H1 (cell line): ENCODE measurements at regions not wholly inside any gene's neighbourhood (a gene's known extent, or its start where the extent isn't known, plus 50 kb on each side); places are given as distances from the start of the nearest gene placed in this dataset.
A peak's percentile ranks its signal among the peaks of the same experiment; 100 is the strongest.

Experiments
- CTCF ChIA-PET: fragments of 300-600 bp; sonication (Branson Sonifier 250); formaldehyde crosslinking; loops from one replicate; lab custom pipeline; 2021; ENCODE audit not compliant: partially characterized antibody; lab: Charles Lee
- POLR2A ChIA-PET: fragments of 300-600 bp; sonication (Branson Sonifier 250); formaldehyde crosslinking; loops from one replicate; lab custom pipeline; 2021; ENCODE audit warnings: inconsistent platforms; ENCODE audit not compliant: partially characterized antibody; lab: Charles Lee
- DNase-seq, 2 experiments: peaks; one replicate each; pipeline versions ENCODE4 v3.0.0 to v3.0.0-alpha.2; 2010 to 2022; ENCODE audit warnings: low spot score in 2 of 2, low read depth in 1 of 2, mixed read lengths in 1 of 2
- FAIRE-seq: peaks from 2 replicates; lab custom pipeline; 2011; peaks lifted over from hg19 to GRCh38; lab: Jason Lieb, UNC
- H2AFZ ChIP-seq: 2 replicates; pipeline ENCODE4 v1.8.1; 2012; ENCODE audit warnings: low read length, inconsistent platforms
- H2AK5ac ChIP-seq: 2 replicates; pipeline ENCODE4 v1.6.1; 2013; ENCODE audit warnings: low read depth, low read length
- H2BK120ac ChIP-seq: replicated peaks from 2 replicates; pipeline ENCODE3; 2013; ENCODE audit warnings: low read depth, low read length, inconsistent platforms
- H2BK12ac ChIP-seq: 2 replicates; pipeline ENCODE4 v1.6.1; 2013; ENCODE audit warnings: low read depth, low read length
- H2BK15ac ChIP-seq: 2 replicates; pipeline ENCODE4 v1.6.1; 2013; ENCODE audit warnings: low read length
- H2BK20ac ChIP-seq: 2 replicates; pipeline ENCODE4 v1.6.1; 2013; ENCODE audit warnings: low read length
- H2BK5ac ChIP-seq: 2 replicates; pipeline ENCODE4 v1.6.1; 2013; ENCODE audit warnings: low read depth, low read length
- H3K14ac ChIP-seq: 2 replicates; pipeline ENCODE4 v1.6.1; 2013; ENCODE audit warnings: inconsistent platforms; ENCODE audit not compliant: insufficient read length
- H3K18ac ChIP-seq: 2 replicates; pipeline ENCODE4 v1.6.1; 2013; ENCODE audit warnings: low read length; ENCODE audit errors: extremely low read depth
- H3K23ac ChIP-seq: 2 replicates; pipeline ENCODE4 v1.6.1; 2013; ENCODE audit warnings: inconsistent platforms; ENCODE audit not compliant: insufficient read length
- H3K23me2 ChIP-seq: 2 replicates; pipeline ENCODE4 v1.6.1; 2013; ENCODE audit warnings: low read depth, low read length
- H3K27ac ChIP-seq: 2 replicates; pipeline ENCODE4 v1.6.1; 2011; ENCODE audit warnings: low read depth, low read length, inconsistent platforms
- H3K27me3 ChIP-seq, 4 experiments: replicated peaks in 1 of 4; 1 replicate in 1 of 4; 2 replicates in 3 of 4; pipeline versions ENCODE4 v1.6.1 to v1.8.1; 2011 to 2013; ENCODE audit warnings: low read length in 3 of 4, mild to moderate bottlenecking in 3 of 4, inconsistent platforms in 2 of 4, mixed read lengths in 2 of 4, moderate library complexity in 1 of 4; ENCODE audit not compliant: control insufficient read depth in 3 of 4, insufficient read depth in 3 of 4; ENCODE audit errors: extremely low read depth in 1 of 4
- H3K36me3 ChIP-seq, 4 experiments: 2 replicates each; pipeline versions ENCODE4 v1.6.1 to v1.8.1; 2011 to 2013; ENCODE audit warnings: mild to moderate bottlenecking in 4 of 4, low read length in 3 of 4, moderate library complexity in 2 of 4, control low read depth in 1 of 4, inconsistent platforms in 1 of 4; ENCODE audit not compliant: insufficient read depth in 4 of 4, control insufficient read depth in 2 of 4
- H3K4ac ChIP-seq: replicated peaks from 2 replicates; pipeline ENCODE3; 2013; ENCODE audit warnings: low read length, low read depth, mixed read lengths, inconsistent platforms; ENCODE audit not compliant: insufficient read length
- H3K4me1 ChIP-seq, 4 experiments: replicated peaks in 1 of 4; 1 replicate in 1 of 4; 2 replicates in 3 of 4; pipeline versions ENCODE4 v1.6.1 to v1.8.1; 2011 to 2013; ENCODE audit warnings: low read length in 3 of 4, inconsistent platforms in 2 of 4, mixed read lengths in 1 of 4; ENCODE audit not compliant: insufficient read depth in 4 of 4, control insufficient read depth in 3 of 4
- H3K4me2 ChIP-seq, 2 experiments: 2 replicates each; pipeline versions ENCODE4 v1.6.1 to v1.8.1; 2011 to 2013; ENCODE audit warnings: low read depth in 2 of 2, low read length in 2 of 2, control low read depth in 1 of 2, inconsistent platforms in 1 of 2, mild to moderate bottlenecking in 1 of 2; ENCODE audit not compliant: insufficient read depth in 1 of 2
- H3K4me3 ChIP-seq, 4 experiments: fragments of 200-600, 300-600 bp in 1 of 4; sonication (generic), shearing (Covaris generic), sonication (Bioruptor Twin) in 1 of 4; 2 replicates each; pipeline versions ENCODE4 v1.5.1 to v1.8.1; 2011 to 2016; ENCODE audit warnings: low read length in 4 of 4, low read depth in 3 of 4, control low read depth in 2 of 4, inconsistent platforms in 2 of 4, mild to moderate bottlenecking in 2 of 4, mixed read lengths in 1 of 4, moderate library complexity in 1 of 4; ENCODE audit not compliant: insufficient read depth in 2 of 4; ENCODE audit errors: extremely low read depth in 1 of 4
- H3K56ac ChIP-seq: replicated peaks from 2 replicates; pipeline ENCODE3; 2013; ENCODE audit warnings: low read depth, mild to moderate bottlenecking, mixed read lengths, low read length, inconsistent platforms; ENCODE audit not compliant: insufficient read length
- H3K79me1 ChIP-seq: 2 replicates; pipeline ENCODE4 v1.6.1; 2013; ENCODE audit warnings: low read depth, low read length, control low read depth
- H3K79me2 ChIP-seq, 2 experiments: 2 replicates each; pipeline versions ENCODE4 v1.6.1 to v1.8.1; 2012 to 2013; ENCODE audit warnings: low read length in 2 of 2, mild to moderate bottlenecking in 2 of 2, inconsistent platforms in 1 of 2; ENCODE audit not compliant: insufficient read depth in 2 of 2, control insufficient read depth in 1 of 2
- H3K9ac ChIP-seq, 4 experiments: replicated peaks in 1 of 4; 1 replicate in 1 of 4; 2 replicates in 3 of 4; pipeline versions ENCODE4 v1.6.1 to v1.8.1; 2011 to 2013; ENCODE audit warnings: low read depth in 3 of 4, low read length in 3 of 4, control low read depth in 2 of 4, mild to moderate bottlenecking in 2 of 4, moderate library complexity in 2 of 4, inconsistent platforms in 1 of 4; ENCODE audit errors: extremely low read depth in 1 of 4
- H3K9me3 ChIP-seq, 2 experiments: 2 replicates each; pipeline versions ENCODE4 v1.6.1 to v1.8.1; 2012 to 2013; ENCODE audit warnings: mild to moderate bottlenecking in 2 of 2, moderate library complexity in 2 of 2, control low read depth in 1 of 2, inconsistent platforms in 1 of 2, low read depth in 1 of 2, low read length in 1 of 2, mixed read lengths in 1 of 2; ENCODE audit not compliant: insufficient read depth in 2 of 2
- H4K20me1 ChIP-seq, 2 experiments: replicated peaks in 1 of 2; 2 replicates each; pipeline versions ENCODE3 to v1.8.1; 2011 to 2013; ENCODE audit warnings: inconsistent platforms in 2 of 2, low read length in 2 of 2, mild to moderate bottlenecking in 1 of 2; ENCODE audit not compliant: insufficient read depth in 2 of 2, control insufficient read depth in 1 of 2
- H4K5ac ChIP-seq: 2 replicates; pipeline ENCODE4 v1.6.1; 2013; ENCODE audit warnings: low read length, low read depth, mixed read lengths, inconsistent platforms; ENCODE audit not compliant: insufficient read length
- H4K8ac ChIP-seq: 2 replicates; pipeline ENCODE4 v1.8.0; 2013; ENCODE audit warnings: mild to moderate bottlenecking, moderate library complexity, low read length, inconsistent platforms; ENCODE audit not compliant: insufficient read depth; ENCODE audit errors: extremely low read depth
- H4K91ac ChIP-seq: replicated peaks from 2 replicates; pipeline ENCODE3; 2013; ENCODE audit warnings: low read length, mixed read lengths, inconsistent platforms; ENCODE audit not compliant: insufficient read length
- CHD1 ChIP-seq: IDR thresholded peaks from 2 replicates; pipeline ENCODE4 v1.6.1; 2012; ENCODE audit warnings: low read depth, low read length, improper control_type of control experiment
- KDM4A ChIP-seq: IDR thresholded peaks from one replicate; pipeline ENCODE4 v1.7.1; 2012; ENCODE audit warnings: low read depth, mild to moderate bottlenecking, moderate library complexity, low read length, inconsistent platforms; ENCODE audit not compliant: severe bottlenecking
- SRF ChIP-seq: IDR thresholded peaks from 2 replicates; pipeline ENCODE4 v1.6.1; 2011; ENCODE audit warnings: mild to moderate bottlenecking, low read depth, low read length, moderate library complexity
- WGBS, 2 experiments: shearing (Covaris generic) in 1 of 2; methylation state at CpG; one replicate each; pipeline versions ENCODE4 v1.1.6 to v1.1.7; 2013 to 2015; ENCODE audit warnings: low lambda C conversion rate in 2 of 2, mixed read lengths in 2 of 2, inconsistent platforms in 1 of 2, low coverage in 1 of 2, missing lambda C conversion rate in 1 of 2; ENCODE audit not compliant: insufficient replicate concordance in 2 of 2, insufficient coverage in 1 of 2, insufficient read length in 1 of 2; ENCODE audit errors: extremely low coverage in 1 of 2, missing lambda C conversion rate in 1 of 2; 5-methylcytosine and 5-hydroxymethylcytosine counted together

- H3K4me2 ChIP-seq = no peak overlapping the region
- H2BK15ac ChIP-seq = no peak overlapping the region
- no peaks in the 10 kb centered on the region for H3K79me1 ChIP-seq
- no peak overlapping the region for H3K9ac ChIP-seq
- no peak overlapping the region for H2BK20ac ChIP-seq
- H2BK120ac ChIP-seq = no peak overlapping the region
- no peak overlapping the region for H3K4ac ChIP-seq
- no peaks in the 10 kb centered on the region for H4K20me1 ChIP-seq
- no peak for TF ChIP-seq CHD1
- TF ChIP-seq KDM4A = no peak
- TF ChIP-seq SRF = no peak
- no peaks in the 10 kb centered on the region for H3K23me2 ChIP-seq
- H2BK5ac ChIP-seq = no peak overlapping the region
- no peak overlapping the region for H3K23ac ChIP-seq
- no peak overlapping the region for H3K18ac ChIP-seq
- no peak overlapping the region for H3K14ac ChIP-seq
- H4K8ac ChIP-seq = no peak overlapping the region
- H3K27me3 ChIP-seq = no peaks in the 10 kb centered on the region
- H4K5ac ChIP-seq = no peak overlapping the region
- no peak overlapping the region for H3K4me3 ChIP-seq
- no peaks in the 10 kb centered on the region for H3K9me3 ChIP-seq
- DNase-seq = no peak
- no peaks in the 10 kb centered on the region for H3K79me2 ChIP-seq
- no peak overlapping the region for H2AK5ac ChIP-seq
- WGBS, 2 experiments = 91% methylated on average over 14 of the region's 14 CpGs; no CpG with 5 or more reads in 1 of the 2 experiments
- peak overlapping the region; percentile 40 for H4K91ac ChIP-seq
- no peak overlapping the region for H2BK12ac ChIP-seq
- H3K56ac ChIP-seq = no peak overlapping the region
- peaks cover 0 to 19% (median 8%) of the 10 kb centered on the region in 4 experiments; a peak in 6 of 7 replicates for H3K4me1 ChIP-seq
- H3K36me3 ChIP-seq = no peaks in the 10 kb centered on the region
- no peak for FAIRE-seq
- no peak overlapping the region for H2AFZ ChIP-seq
- no peak overlapping the region for H3K27ac ChIP-seq
- ChIA-PET CTCF (interaction anchor here (1.0 to 1.1 kb wide), 3 partner anchors 10 to 123 kb away, joined by 3 to 5 read pairs (median 3); no protein-coding TSS in a partner anchor), POLR2A (interaction anchor here (3.2 kb wide), 1 partner anchor 111 kb away, joined by 13 read pairs; the partner anchor contains the start of gene ID2)
Measured at GRCh38 chr2:8570637-8571036, 111.2 kb upstream of the ID2 start.
